Astrocyte (in vitro differentiated cells and primary cell): ENCODE measurements at regions not wholly inside any gene's neighbourhood (a gene's known extent, or its start where the extent isn't known, plus 50 kb on each side); places are given as distances from the start of the nearest gene placed in this dataset.

Experiments used
- DNase-seq: peaks from one replicate; pipeline ENCODE4 v3.0.0-alpha.2; 2010; ENCODE audit warnings: low read depth
- FAIRE-seq: peaks from 2 replicates; lab custom pipeline; 2011; peaks lifted over from hg19 to GRCh38; lab: Jason Lieb, UNC
- H2AFZ ChIP-seq: 2 replicates; pipeline ENCODE4 v1.6.0; 2012; ENCODE audit warnings: low read depth, low read length, inconsistent platforms
- H3K27ac ChIP-seq: 2 replicates; pipeline ENCODE4 v1.5.1; 2011; ENCODE audit warnings: low read depth, low read length, inconsistent platforms
- H3K27me3 ChIP-seq: 2 replicates; pipeline ENCODE4 v1.6.0; 2011; ENCODE audit warnings: low read length, inconsistent platforms; ENCODE audit not compliant: insufficient read depth
- H3K36me3 ChIP-seq: 2 replicates; pipeline ENCODE4 v1.5.1; 2011; ENCODE audit warnings: low read length, inconsistent platforms; ENCODE audit not compliant: insufficient read depth
- H3K4me1 ChIP-seq: 2 replicates; pipeline ENCODE4 v1.5.1; 2011; ENCODE audit warnings: low read length, inconsistent platforms; ENCODE audit not compliant: insufficient read depth
- H3K4me2 ChIP-seq: 2 replicates; pipeline ENCODE4 v1.6.0; 2012; ENCODE audit warnings: low read length, inconsistent platforms
- H3K4me3 ChIP-seq: 2 replicates; pipeline ENCODE4 v1.5.1; 2011; ENCODE audit warnings: low read depth, mild to moderate bottlenecking, low read length, inconsistent platforms; ENCODE audit not compliant: insufficient read depth
- H3K79me2 ChIP-seq: 2 replicates; pipeline ENCODE4 v1.6.0; 2012; ENCODE audit warnings: mild to moderate bottlenecking, low read length, inconsistent platforms; ENCODE audit not compliant: insufficient read depth
- H3K9ac ChIP-seq: 2 replicates; pipeline ENCODE4 v1.6.0; 2012; ENCODE audit warnings: mild to moderate bottlenecking, low read length, inconsistent platforms
- H3K9me3 ChIP-seq: 2 replicates; pipeline ENCODE4 v1.5.1; 2012; ENCODE audit warnings: low read depth, mild to moderate bottlenecking, low read length, inconsistent platforms; ENCODE audit not compliant: insufficient read depth
- H4K20me1 ChIP-seq: 2 replicates; pipeline ENCODE4 v1.6.0; 2012; ENCODE audit warnings: low read length, inconsistent platforms; ENCODE audit not compliant: insufficient read depth
- H3K27ac Mint-ChIP-seq: one replicate; pipeline ENCODE4 v1.8.0; 2021; ENCODE audit warnings: mild to moderate bottlenecking, mixed read lengths; ENCODE audit not compliant: unreplicated experiment
- H3K27me3 Mint-ChIP-seq: one replicate; pipeline ENCODE4 v1.8.0; 2021; ENCODE audit warnings: low read depth, mixed read lengths; ENCODE audit not compliant: unreplicated experiment
- H3K36me3 Mint-ChIP-seq: one replicate; pipeline ENCODE4 v1.8.0; 2021; ENCODE audit warnings: low read depth, mixed read lengths; ENCODE audit not compliant: unreplicated experiment
- H3K4me1 Mint-ChIP-seq: one replicate; pipeline ENCODE4 v1.8.0; 2021; ENCODE audit warnings: low read depth, mixed read lengths; ENCODE audit not compliant: unreplicated experiment
- H3K4me3 Mint-ChIP-seq: one replicate; pipeline ENCODE4 v1.8.0; 2021; ENCODE audit warnings: mild to moderate bottlenecking, moderate library complexity, mixed read lengths; ENCODE audit not compliant: unreplicated experiment
- H3K9me3 Mint-ChIP-seq: one replicate; pipeline ENCODE4 v1.8.0; 2021; ENCODE audit warnings: mild to moderate bottlenecking, mixed read lengths; ENCODE audit not compliant: unreplicated experiment
- EZH2 ChIP-seq: IDR thresholded peaks from 2 replicates; pipeline ENCODE4 v1.6.1; 2012; ENCODE audit warnings: mild to moderate bottlenecking, low read length, inconsistent platforms; ENCODE audit not compliant: insufficient read depth
- TF ChIP-seq, protein P1 (sequence below): IDR thresholded peaks from 2 replicates; pipeline ENCODE4 v1.5.1; 2011; ENCODE audit warnings: low read depth, mild to moderate bottlenecking, inconsistent platforms, low read length, moderate library complexity; ENCODE audit not compliant: insufficient read depth

DNA sequence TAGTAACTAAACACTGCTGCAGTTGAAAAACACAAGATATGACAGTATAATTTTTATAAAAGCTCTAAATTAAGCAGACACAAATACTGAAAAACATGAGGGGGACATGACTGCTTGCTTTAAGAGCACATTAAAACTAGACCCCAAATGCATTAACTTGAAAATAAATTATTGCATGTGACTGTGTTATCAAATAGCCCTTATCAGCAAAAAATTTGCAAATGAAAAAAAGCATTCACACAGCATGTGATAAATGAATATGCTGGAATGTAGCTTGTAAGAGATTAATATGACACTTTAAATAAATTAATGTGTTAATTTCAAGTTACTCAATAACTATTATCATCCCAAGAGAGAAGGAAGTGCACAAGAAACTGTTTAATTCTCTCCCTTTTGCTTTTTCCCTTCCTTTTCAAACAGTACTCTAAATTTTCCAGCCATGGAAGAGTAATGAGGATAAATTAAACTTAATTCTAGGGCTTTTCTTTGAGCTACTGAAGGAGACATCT lies 1422.1 kb upstream of the FLRT2 start:
- no peak overlapping the region for H3K27ac Mint-ChIP-seq
- H3K27ac ChIP-seq, result no peak overlapping the region
- FAIRE-seq, result no peak

DNA sequence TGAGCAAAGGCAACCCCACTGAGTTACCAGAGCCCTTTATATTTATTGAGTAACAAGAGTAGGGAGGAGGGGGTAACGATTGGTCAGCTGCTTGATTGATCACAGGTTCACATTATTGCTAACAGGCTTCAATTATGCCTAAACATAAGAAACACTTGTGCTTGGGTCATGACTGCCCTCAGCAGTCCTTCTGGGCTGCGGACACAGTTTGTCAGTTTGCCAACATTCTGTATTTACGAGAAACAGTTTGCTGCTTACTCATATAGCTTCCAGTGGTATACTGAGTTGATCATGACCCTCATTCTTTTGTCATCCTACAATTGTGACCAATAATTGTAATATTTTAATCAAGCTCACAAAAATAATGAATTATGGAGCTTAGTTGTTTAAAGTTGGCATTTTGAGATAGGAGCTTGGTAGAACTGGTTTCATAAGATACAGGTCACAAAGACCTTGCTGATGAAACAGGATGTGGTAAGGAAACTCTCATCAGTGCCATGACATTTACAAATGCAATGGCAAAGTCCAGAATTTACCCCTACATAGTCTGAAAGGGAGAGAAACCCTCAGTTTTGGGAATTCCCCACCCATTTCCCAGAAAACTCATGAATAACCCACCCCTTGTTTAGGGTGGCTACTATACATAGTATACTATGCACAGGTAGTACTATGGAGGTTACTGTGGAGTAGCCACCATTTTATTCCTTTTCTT lies 1421.0 kb upstream of the FLRT2 start:
- no peak overlapping the region for H3K27ac Mint-ChIP-seq
- Histone ChIP-seq H3K79me2 (no peaks in the 10 kb centered on the region), H3K27me3 (no peaks in the 10 kb centered on the region), H3K4me1 (no peaks in the 10 kb centered on the region), H3K4me2 (no peak overlapping the region), H3K36me3 (no peaks in the 10 kb centered on the region), H2AFZ (no peak overlapping the region), H3K9me3 (peaks cover 3% of the 10 kb centered on the region), H4K20me1 (no peaks in the 10 kb centered on the region), H3K27ac (no peak overlapping the region), H3K9ac (no peak overlapping the region), H3K4me3 (no peak overlapping the region)
- no peaks in the 10 kb centered on the region for H3K36me3 Mint-ChIP-seq
- no peaks in the 10 kb centered on the region for H3K27me3 Mint-ChIP-seq
- no peak for TF ChIP-seq EZH2
- TF ChIP-seq, protein P1, sequence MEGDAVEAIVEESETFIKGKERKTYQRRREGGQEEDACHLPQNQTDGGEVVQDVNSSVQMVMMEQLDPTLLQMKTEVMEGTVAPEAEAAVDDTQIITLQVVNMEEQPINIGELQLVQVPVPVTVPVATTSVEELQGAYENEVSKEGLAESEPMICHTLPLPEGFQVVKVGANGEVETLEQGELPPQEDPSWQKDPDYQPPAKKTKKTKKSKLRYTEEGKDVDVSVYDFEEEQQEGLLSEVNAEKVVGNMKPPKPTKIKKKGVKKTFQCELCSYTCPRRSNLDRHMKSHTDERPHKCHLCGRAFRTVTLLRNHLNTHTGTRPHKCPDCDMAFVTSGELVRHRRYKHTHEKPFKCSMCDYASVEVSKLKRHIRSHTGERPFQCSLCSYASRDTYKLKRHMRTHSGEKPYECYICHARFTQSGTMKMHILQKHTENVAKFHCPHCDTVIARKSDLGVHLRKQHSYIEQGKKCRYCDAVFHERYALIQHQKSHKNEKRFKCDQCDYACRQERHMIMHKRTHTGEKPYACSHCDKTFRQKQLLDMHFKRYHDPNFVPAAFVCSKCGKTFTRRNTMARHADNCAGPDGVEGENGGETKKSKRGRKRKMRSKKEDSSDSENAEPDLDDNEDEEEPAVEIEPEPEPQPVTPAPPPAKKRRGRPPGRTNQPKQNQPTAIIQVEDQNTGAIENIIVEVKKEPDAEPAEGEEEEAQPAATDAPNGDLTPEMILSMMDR, result no peak
- FAIRE-seq (no peak), DNase-seq (no peak)
- no peaks in the 10 kb centered on the region for H3K4me1 Mint-ChIP-seq
- no peak overlapping the region for H3K4me3 Mint-ChIP-seq
- H3K9me3 Mint-ChIP-seq, result peaks cover 6% of the 10 kb centered on the region

More for the DNA sequence above, 1422.1 kb upstream of the FLRT2 start:
- no peak overlapping the region for H3K4me3 Mint-ChIP-seq
- Histone ChIP-seq H3K4me1 (no peaks in the 10 kb centered on the region), H3K27me3 (no peaks in the 10 kb centered on the region), H3K79me2 (no peaks in the 10 kb centered on the region), H3K4me2 (no peak overlapping the region), H3K9ac (no peak overlapping the region), H3K9me3 (peaks cover 3% of the 10 kb centered on the region), H3K4me3 (no peak overlapping the region), H4K20me1 (no peaks in the 10 kb centered on the region), H2AFZ (no peak overlapping the region), H3K36me3 (no peaks in the 10 kb centered on the region)
- H3K9me3 Mint-ChIP-seq, result peaks cover 6% of the 10 kb centered on the region
- H3K36me3 Mint-ChIP-seq, result no peaks in the 10 kb centered on the region
- H3K27me3 Mint-ChIP-seq, result no peaks in the 10 kb centered on the region
- no peaks in the 10 kb centered on the region for H3K4me1 Mint-ChIP-seq
- no peak for TF ChIP-seq EZH2
- TF ChIP-seq, protein P1, result no peak
- DNase-seq, result no peak

DNA sequence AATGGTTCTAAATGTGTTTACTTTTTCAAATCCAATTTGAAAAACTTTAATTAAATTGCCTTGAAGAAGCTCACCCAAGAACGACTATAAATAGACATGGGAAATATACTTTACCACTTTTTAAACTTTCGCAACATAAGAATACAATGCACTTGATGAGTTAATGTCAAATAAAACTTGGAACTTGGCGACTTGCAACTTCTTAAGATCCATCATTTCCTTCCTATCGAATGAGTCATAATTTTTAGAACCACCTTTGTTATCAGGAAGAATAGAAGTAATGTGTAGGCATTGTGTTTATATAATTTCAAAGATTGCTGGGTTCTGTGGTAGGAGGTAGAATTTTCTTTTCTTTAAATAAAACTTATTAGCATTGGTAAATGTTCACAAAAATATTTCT lies 1417.4 kb upstream of the FLRT2 start:
- no peaks in the 10 kb centered on the region for H3K36me3 ChIP-seq
- no peaks in the 10 kb centered on the region for H3K27me3 ChIP-seq
- Mint-ChIP-seq H3K27ac (no peak overlapping the region), H3K27me3 (no peaks in the 10 kb centered on the region), H3K36me3 (no peaks in the 10 kb centered on the region), H3K4me3 (no peak overlapping the region), H3K9me3 (peaks cover 6% of the 10 kb centered on the region), H3K4me1 (no peaks in the 10 kb centered on the region)
- DNase-seq (no peak), FAIRE-seq (no peak)
- H2AFZ ChIP-seq, result no peak overlapping the region
- no peaks in the 10 kb centered on the region for H3K9me3 ChIP-seq
- no peaks in the 10 kb centered on the region for H3K4me1 ChIP-seq
- H3K79me2 ChIP-seq, result no peaks in the 10 kb centered on the region
- H4K20me1 ChIP-seq, result no peaks in the 10 kb centered on the region
- H3K4me2 ChIP-seq, result no peak overlapping the region
- no peak overlapping the region for H3K9ac ChIP-seq
- no peak overlapping the region for H3K4me3 ChIP-seq
- TF ChIP-seq, protein P1, result no peak
- TF ChIP-seq EZH2, result no peak
- no peak overlapping the region for H3K27ac ChIP-seq
